Mesothelial cell of epicardium (in vitro differentiated cells): ENCODE measurements at regions not wholly inside any gene's neighbourhood (a gene's known extent, or its start where the extent isn't known, plus 50 kb on each side); places are given as distances from the start of the nearest gene placed in this dataset.

ENCODE experiments used
- DNase-seq, 2 experiments: peaks; one replicate each; pipeline ENCODE4 v3.0.0; 2021; ENCODE audit warnings: low spot score in 2 of 2; ENCODE audit not compliant: unreplicated experiment in 2 of 2
- H3K27ac Mint-ChIP-seq: 2 replicates; pipeline ENCODE4 v1.8.0; 2021; ENCODE audit warnings: mixed read lengths
- H3K27me3 Mint-ChIP-seq: 2 replicates; pipeline ENCODE4 v1.8.0; 2021; ENCODE audit warnings: low read depth, mixed read lengths
- H3K36me3 Mint-ChIP-seq: 2 replicates; pipeline ENCODE4 v1.8.0; 2021; ENCODE audit warnings: mixed read lengths
- H3K4me1 Mint-ChIP-seq: 2 replicates; pipeline ENCODE4 v1.8.0; 2021; ENCODE audit warnings: mixed read lengths
- H3K4me3 Mint-ChIP-seq: 2 replicates; pipeline ENCODE4 v1.8.0; 2021; ENCODE audit warnings: mild to moderate bottlenecking, moderate library complexity, mixed read lengths
- H3K9me3 Mint-ChIP-seq: 2 replicates; pipeline ENCODE4 v1.8.0; 2021; ENCODE audit warnings: mixed read lengths
- CTCF ChIP-seq: fragments of 200-600 bp; sonication (generic); IDR thresholded peaks from one replicate; pipeline ENCODE4 v1.5.0; 2021; ENCODE audit warnings: antibody characterized with exemption; ENCODE audit not compliant: unreplicated experiment

- DNase-seq = no peak
- Mint-ChIP-seq H3K9me3 (no peaks in the 10 kb centered on the region), H3K4me3 (no peak overlapping the region), H3K27me3 (no peaks in the 10 kb centered on the region), H3K36me3 (no peaks in the 10 kb centered on the region), H3K4me1 (peaks cover 3% of the 10 kb centered on the region), H3K27ac (no peak overlapping the region)
- no peak for TF ChIP-seq CTCF
These were observed 1995.5 kb upstream of the CELF4 start for GRCh38 chr18:39561126-39561525.

- H3K4me3 Mint-ChIP-seq = no peak overlapping the region
- no peak overlapping the region for H3K27ac Mint-ChIP-seq
- DNase-seq = no peak
- no peaks in the 10 kb centered on the region for H3K36me3 Mint-ChIP-seq
- no peaks in the 10 kb centered on the region for H3K27me3 Mint-ChIP-seq
- no peak for TF ChIP-seq CTCF
- peaks cover 17% of the 10 kb centered on the region for H3K4me1 Mint-ChIP-seq
- no peaks in the 10 kb centered on the region for H3K9me3 Mint-ChIP-seq
These were observed 1993.1 kb upstream of the CELF4 start for GRCh38 chr18:39558658-39559057.

- peaks cover 17% of the 10 kb centered on the region for H3K4me1 Mint-ChIP-seq
- DNase-seq = no peak
- H3K9me3 Mint-ChIP-seq = peaks cover 8% of the 10 kb centered on the region
- H3K27me3 Mint-ChIP-seq = no peaks in the 10 kb centered on the region
- no peak for TF ChIP-seq CTCF
- no peak overlapping the region for H3K4me3 Mint-ChIP-seq
- no peak overlapping the region for H3K27ac Mint-ChIP-seq
- no peaks in the 10 kb centered on the region for H3K36me3 Mint-ChIP-seq
These were observed 1989.9 kb upstream of the CELF4 start for GRCh38 chr18:39555496-39555895.

- no peaks in the 10 kb centered on the region for H3K27me3 Mint-ChIP-seq
- H3K4me3 Mint-ChIP-seq = no peak overlapping the region
These were observed 1985.1 kb upstream of the CELF4 start for GRCh38 chr18:39550701-39551100.

GRCh38 chr18:39549144-39549543 lies 1983.5 kb upstream of the CELF4 start:
- H3K27ac Mint-ChIP-seq = no peak overlapping the region
- TF ChIP-seq CTCF = no peak
- no peaks in the 10 kb centered on the region for H3K36me3 Mint-ChIP-seq
- H3K27me3 Mint-ChIP-seq = no peaks in the 10 kb centered on the region
- peaks cover 11% of the 10 kb centered on the region for H3K9me3 Mint-ChIP-seq
- H3K4me3 Mint-ChIP-seq = no peak overlapping the region
- no peaks in the 10 kb centered on the region for H3K4me1 Mint-ChIP-seq
- no peak for DNase-seq

More at GRCh38 chr18:39550701-39551100, 1985.1 kb upstream of the CELF4 start:
- peaks cover 13% of the 10 kb centered on the region for H3K4me1 Mint-ChIP-seq
- H3K9me3 Mint-ChIP-seq = peaks cover 8% of the 10 kb centered on the region
- H3K27ac Mint-ChIP-seq = no peak overlapping the region
- no peaks in the 10 kb centered on the region for H3K36me3 Mint-ChIP-seq
- no peak for DNase-seq
- no peak for TF ChIP-seq CTCF

GRCh38 chr18:39531659-39532058 lies 1966.1 kb upstream of the CELF4 start:
- no peak for TF ChIP-seq CTCF
- DNase-seq = no peak
- H3K4me1 Mint-ChIP-seq = no peaks in the 10 kb centered on the region
- H3K4me3 Mint-ChIP-seq = no peak overlapping the region
- H3K36me3 Mint-ChIP-seq = no peaks in the 10 kb centered on the region
- no peaks in the 10 kb centered on the region for H3K27me3 Mint-ChIP-seq
- H3K9me3 Mint-ChIP-seq = peaks cover 4% of the 10 kb centered on the region
- no peak overlapping the region for H3K27ac Mint-ChIP-seq
